ENCODE measurements at regions not wholly inside any gene's neighbourhood (a gene's known extent, or its start where the extent isn't known, plus 50 kb on each side); places are given as distances from the start of the nearest gene placed in this dataset.

DNA sequence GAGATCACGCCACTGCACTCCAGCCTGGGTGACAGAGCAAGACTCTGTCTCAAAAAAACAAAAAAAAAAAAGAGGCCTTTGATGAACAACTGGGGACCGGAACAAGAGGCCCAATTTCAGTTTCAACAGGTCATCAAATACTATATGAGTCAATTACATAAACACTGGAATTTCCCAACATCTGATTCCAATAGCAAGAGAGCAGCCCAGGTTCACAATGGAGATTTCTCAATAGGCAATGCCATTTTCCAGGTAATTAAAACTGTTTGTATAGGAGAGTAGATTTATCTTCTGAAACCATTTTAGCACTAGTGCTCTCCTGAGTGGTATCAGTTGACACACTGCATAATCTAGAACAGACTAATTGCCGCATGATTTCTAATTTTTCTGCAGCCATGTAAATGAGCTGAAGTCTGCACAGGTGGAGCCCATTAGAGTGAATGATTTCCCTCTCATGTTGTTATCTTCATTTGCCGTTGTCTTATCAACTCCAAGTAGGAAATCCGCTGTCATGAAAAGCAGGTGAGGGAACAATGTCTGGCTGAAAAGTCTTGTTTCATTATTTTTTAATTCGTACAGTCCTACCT lies 264.1 kb upstream of the MEIS1 start:
- no peaks in the 10 kb centered on the region for H3K79me2 ChIP-seq
- H3K27me3 ChIP-seq (ENCODE audit: control insufficient read depth, insufficient read depth, low read length) = no peaks in the 10 kb centered on the region
- H3K4me3 ChIP-seq (ENCODE audit: low read depth, low read length) = no peak overlapping the region
- H3K4me2 ChIP-seq (ENCODE audit: low read length) = no peak overlapping the region
- no peak overlapping the region for H3K27ac ChIP-seq
- TF ChIP-seq, protein P1, sequence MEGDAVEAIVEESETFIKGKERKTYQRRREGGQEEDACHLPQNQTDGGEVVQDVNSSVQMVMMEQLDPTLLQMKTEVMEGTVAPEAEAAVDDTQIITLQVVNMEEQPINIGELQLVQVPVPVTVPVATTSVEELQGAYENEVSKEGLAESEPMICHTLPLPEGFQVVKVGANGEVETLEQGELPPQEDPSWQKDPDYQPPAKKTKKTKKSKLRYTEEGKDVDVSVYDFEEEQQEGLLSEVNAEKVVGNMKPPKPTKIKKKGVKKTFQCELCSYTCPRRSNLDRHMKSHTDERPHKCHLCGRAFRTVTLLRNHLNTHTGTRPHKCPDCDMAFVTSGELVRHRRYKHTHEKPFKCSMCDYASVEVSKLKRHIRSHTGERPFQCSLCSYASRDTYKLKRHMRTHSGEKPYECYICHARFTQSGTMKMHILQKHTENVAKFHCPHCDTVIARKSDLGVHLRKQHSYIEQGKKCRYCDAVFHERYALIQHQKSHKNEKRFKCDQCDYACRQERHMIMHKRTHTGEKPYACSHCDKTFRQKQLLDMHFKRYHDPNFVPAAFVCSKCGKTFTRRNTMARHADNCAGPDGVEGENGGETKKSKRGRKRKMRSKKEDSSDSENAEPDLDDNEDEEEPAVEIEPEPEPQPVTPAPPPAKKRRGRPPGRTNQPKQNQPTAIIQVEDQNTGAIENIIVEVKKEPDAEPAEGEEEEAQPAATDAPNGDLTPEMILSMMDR (IDR thresholded peaks at IDR 0.05) = no peak
- no peaks in the 10 kb centered on the region for H3K36me3 ChIP-seq (ENCODE audit: control insufficient read depth, insufficient read depth, low read length)
- no peak overlapping the region for H2AFZ ChIP-seq
- H3K4me1 ChIP-seq = no peaks in the 10 kb centered on the region
- H3K9ac ChIP-seq = no peak overlapping the region
- no peaks in the 10 kb centered on the region for H3K9me3 ChIP-seq (ENCODE audit: control insufficient read depth, low read length)

DNA sequence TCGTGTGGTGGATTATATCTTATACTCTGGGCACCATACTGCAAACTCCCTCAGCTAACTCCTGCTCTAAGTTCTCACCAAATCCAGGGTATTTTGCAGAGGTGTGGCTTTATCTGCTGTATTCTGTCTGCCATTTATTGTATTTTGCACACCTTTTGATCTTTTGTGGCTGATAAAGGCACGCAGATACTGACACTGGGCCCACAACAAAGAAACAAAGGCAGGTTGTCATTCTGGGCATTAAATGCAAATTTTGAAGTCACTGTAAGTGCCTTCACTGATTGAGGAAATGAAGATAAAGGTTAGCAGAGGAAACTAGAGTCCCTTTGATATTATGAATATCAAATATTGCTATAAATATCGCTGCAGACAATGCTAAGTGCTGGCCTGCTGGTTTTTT lies 265.8 kb upstream of the MEIS1 start:
- no peaks in the 10 kb centered on the region for H3K9me3 ChIP-seq (ENCODE audit: control insufficient read depth, low read length)
- H3K4me3 ChIP-seq (ENCODE audit: low read depth, low read length) = no peak overlapping the region
- TF ChIP-seq, protein P1 (IDR thresholded peaks at IDR 0.05) = no peak
- H3K27ac ChIP-seq = no peak overlapping the region
- no peaks in the 10 kb centered on the region for H3K27me3 ChIP-seq (ENCODE audit: control insufficient read depth, insufficient read depth, low read length)
- no peak overlapping the region for H3K9ac ChIP-seq
- H3K4me2 ChIP-seq (ENCODE audit: low read length) = no peak overlapping the region
- no peaks in the 10 kb centered on the region for H3K4me1 ChIP-seq
- H3K79me2 ChIP-seq = no peaks in the 10 kb centered on the region
- no peaks in the 10 kb centered on the region for H3K36me3 ChIP-seq (ENCODE audit: control insufficient read depth, insufficient read depth, low read length)
- H2AFZ ChIP-seq = no peak overlapping the region

DNA sequence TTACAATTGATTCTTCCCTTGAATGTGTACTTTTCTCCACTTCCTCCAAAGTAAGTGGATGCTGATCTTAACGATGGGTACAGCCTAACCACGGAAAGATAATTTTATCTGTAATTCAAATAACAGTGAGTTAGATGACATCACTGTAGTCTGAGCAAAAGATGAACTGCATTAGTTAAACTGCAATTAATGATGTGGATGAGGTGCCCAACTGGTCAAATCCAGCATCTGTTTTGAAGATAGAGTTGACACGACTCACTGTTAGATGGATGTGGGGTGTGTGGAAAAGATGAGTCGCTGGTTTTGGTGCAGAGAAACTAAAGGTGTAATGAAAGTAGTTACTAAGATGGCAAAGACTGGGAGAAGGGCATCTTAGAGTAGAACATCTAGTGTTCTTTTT lies 270.5 kb upstream of the MEIS1 start:
- TF ChIP-seq, protein P1 (IDR thresholded peaks at IDR 0.05) = no peak

DNA sequence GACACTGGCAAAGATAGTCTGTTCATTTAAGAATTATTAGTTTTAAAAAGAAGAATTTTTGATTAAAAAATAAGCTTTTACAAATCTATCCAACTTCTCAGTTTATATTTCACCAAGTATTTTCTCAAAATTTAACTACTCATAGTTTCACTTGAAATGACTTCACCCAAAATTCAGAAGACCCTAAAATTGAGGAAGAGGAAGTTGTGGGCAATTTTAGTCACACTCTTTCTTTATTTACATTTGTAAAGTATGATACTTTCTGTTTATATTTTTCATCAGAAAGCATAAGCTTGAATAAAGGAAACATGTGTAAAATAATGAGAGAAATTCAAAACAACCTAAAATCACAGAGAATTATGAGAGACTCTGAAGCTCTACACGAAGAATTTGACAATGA lies 278.8 kb upstream of the MEIS1 start:
- no peaks in the 10 kb centered on the region for H3K79me2 ChIP-seq
- TF ChIP-seq, protein P1 (IDR thresholded peaks at IDR 0.05) = no peak
- H2AFZ ChIP-seq = no peak overlapping the region

More for the DNA sequence above, 270.5 kb upstream of the MEIS1 start:
- Histone ChIP-seq H3K4me1 (no peaks in the 10 kb centered on the region), H3K4me2 (ENCODE audit: low read length) (no peak overlapping the region), H3K9me3 (ENCODE audit: control insufficient read depth, low read length) (no peaks in the 10 kb centered on the region), H3K4me3 (ENCODE audit: low read depth, low read length) (no peak overlapping the region), H3K79me2 (no peaks in the 10 kb centered on the region), H2AFZ (no peak overlapping the region), H3K27ac (no peak overlapping the region), H3K27me3 (ENCODE audit: control insufficient read depth, insufficient read depth, low read length) (no peaks in the 10 kb centered on the region), H3K9ac (no peak overlapping the region), H3K36me3 (ENCODE audit: control insufficient read depth, insufficient read depth, low read length) (no peaks in the 10 kb centered on the region)

DNA sequence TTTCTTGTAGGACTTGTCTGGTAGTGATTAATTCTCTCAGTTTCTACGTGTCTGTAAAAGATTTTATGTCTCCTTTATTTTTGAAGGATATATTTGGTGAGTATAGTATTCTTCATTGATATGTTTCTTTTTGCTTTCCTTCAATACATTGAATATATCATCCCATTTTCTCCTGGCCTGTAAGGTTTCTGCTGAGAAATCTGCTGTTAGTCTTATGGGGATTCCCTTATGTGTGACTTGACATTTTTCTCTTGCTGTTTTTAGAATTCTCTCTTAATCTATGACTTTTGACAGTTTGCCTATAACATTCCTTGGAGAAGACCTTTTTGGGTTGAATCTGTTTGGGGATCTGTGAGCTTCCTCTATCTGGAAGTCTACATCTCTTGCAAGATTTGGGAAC lies 281.0 kb upstream of the MEIS1 start:
- no peaks in the 10 kb centered on the region for H3K36me3 ChIP-seq (ENCODE audit: control insufficient read depth, insufficient read depth, low read length)
- H2AFZ ChIP-seq = no peak overlapping the region
- H3K9me3 ChIP-seq (ENCODE audit: control insufficient read depth, low read length) = no peaks in the 10 kb centered on the region
- H3K27ac ChIP-seq = no peak overlapping the region
- no peaks in the 10 kb centered on the region for H3K4me1 ChIP-seq
- H3K4me3 ChIP-seq (ENCODE audit: low read depth, low read length) = no peak overlapping the region
- H3K79me2 ChIP-seq = no peaks in the 10 kb centered on the region
- no peaks in the 10 kb centered on the region for H3K27me3 ChIP-seq (ENCODE audit: control insufficient read depth, insufficient read depth, low read length)
- H3K4me2 ChIP-seq (ENCODE audit: low read length) = no peak overlapping the region
- TF ChIP-seq, protein P1 (IDR thresholded peaks at IDR 0.05) = no peak
- H3K9ac ChIP-seq = no peak overlapping the region

More for the DNA sequence above, 278.8 kb upstream of the MEIS1 start:
- H3K27me3 ChIP-seq (ENCODE audit: control insufficient read depth, insufficient read depth, low read length) = no peaks in the 10 kb centered on the region
- H3K4me1 ChIP-seq = no peaks in the 10 kb centered on the region
- no peaks in the 10 kb centered on the region for H3K36me3 ChIP-seq (ENCODE audit: control insufficient read depth, insufficient read depth, low read length)
- H3K27ac ChIP-seq = no peak overlapping the region
- no peak overlapping the region for H3K4me3 ChIP-seq (ENCODE audit: low read depth, low read length)
- H3K9ac ChIP-seq = no peak overlapping the region
- no peak overlapping the region for H3K4me2 ChIP-seq (ENCODE audit: low read length)
- no peaks in the 10 kb centered on the region for H3K9me3 ChIP-seq (ENCODE audit: control insufficient read depth, low read length)
